NOMO-1 (cell line): ENCODE measurements at regions not wholly inside any gene's neighbourhood (a gene's known extent, or its start where the extent isn't known, plus 50 kb on each side); places are given as distances from the start of the nearest gene placed in this dataset.

ENCODE experiments used
- DNase-seq, 2 experiments: peaks; one replicate each; lab custom pipeline; 2025; ENCODE audit not compliant: unreplicated experiment in 2 of 2; lab: John Stamatoyannopoulos, UW

- DNase-seq = no peak
Measured at GRCh38 chr2:217538719-217539118, 464.1 kb downstream of the TNS1 start.

GRCh38 chr2:217535957-217536708, 466.7 kb downstream of the TNS1 start:
- DNase-seq = no peak

- no peak for DNase-seq
Measured at GRCh38 chr2:217530392-217531090, 472.3 kb downstream of the TNS1 start.

GRCh38 chr2:217529271-217529670, 473.5 kb downstream of the TNS1 start:
- DNase-seq = no peak

- no peak for DNase-seq
Measured at GRCh38 chr2:217527590-217528202, 475.1 kb downstream of the TNS1 start.

GRCh38 chr2:217525076-217525475, 477.7 kb downstream of the TNS1 start:
- DNase-seq = no peak

GRCh38 chr2:217523286-217523685, 479.5 kb downstream of the TNS1 start:
- DNase-seq = no peak

GRCh38 chr2:217521820-217522219, 481.0 kb downstream of the TNS1 start:
- DNase-seq = peak; percentile 12 to 62

GRCh38 chr2:217520356-217521010, 482.3 kb downstream of the TNS1 start:
- no peak for DNase-seq

- DNase-seq = no peak
Measured at GRCh38 chr2:217517402-217517801, 485.4 kb downstream of the TNS1 start.

- no peak for DNase-seq
Measured at GRCh38 chr2:217515615-217516309, 487.0 kb downstream of the TNS1 start.

GRCh38 chr2:217513258-217513657, 489.5 kb downstream of the TNS1 start:
- DNase-seq = no peak

GRCh38 chr2:217512728-217513127, 490.1 kb downstream of the TNS1 start:
- DNase-seq = no peak

- no peak for DNase-seq
Measured at GRCh38 chr2:217512259-217512658, 490.5 kb downstream of the TNS1 start.

GRCh38 chr2:217511850-217512249, 490.9 kb downstream of the TNS1 start:
- no peak for DNase-seq

GRCh38 chr2:217510771-217511291, 492.0 kb downstream of the TNS1 start:
- peak; percentile 71 to 78 for DNase-seq

- no peak for DNase-seq
Measured at GRCh38 chr2:217505303-217505702, 497.5 kb downstream of the TNS1 start.

GRCh38 chr2:217501887-217502286, 500.9 kb downstream of the TNS1 start:
- DNase-seq = no peak

GRCh38 chr2:217497843-217498377, 504.9 kb downstream of the TNS1 start:
- no peak for DNase-seq

GRCh38 chr2:217494557-217494956, 508.2 kb downstream of the TNS1 start:
- peak; percentile 23 to 85 for DNase-seq
